ENCODE measurements at regions not wholly inside any gene's neighbourhood (a gene's known extent, or its start where the extent isn't known, plus 50 kb on each side); places are given as distances from the start of the nearest gene placed in this dataset.

DNA sequence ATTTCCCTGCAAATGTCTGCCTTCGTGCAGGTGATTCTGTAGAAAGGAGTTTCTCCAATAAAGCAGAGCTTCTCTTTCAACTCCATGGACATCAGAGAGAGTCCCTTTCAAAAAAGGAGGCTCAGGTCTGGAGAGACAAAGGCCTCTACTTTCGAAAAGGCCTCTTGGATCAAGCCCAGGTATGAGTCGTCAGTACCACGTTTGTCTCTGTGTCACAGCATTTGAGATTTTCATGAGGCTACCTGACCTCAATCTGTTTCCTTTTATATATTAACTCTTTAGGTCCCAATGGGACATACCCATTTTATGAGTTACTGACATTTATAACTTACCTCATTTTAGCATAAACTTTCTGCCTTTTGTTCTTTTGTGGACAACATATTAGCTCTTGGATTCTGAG, 290.8 kb downstream of the RPAP3 start:
- TF ChIP-seq, protein P1, sequence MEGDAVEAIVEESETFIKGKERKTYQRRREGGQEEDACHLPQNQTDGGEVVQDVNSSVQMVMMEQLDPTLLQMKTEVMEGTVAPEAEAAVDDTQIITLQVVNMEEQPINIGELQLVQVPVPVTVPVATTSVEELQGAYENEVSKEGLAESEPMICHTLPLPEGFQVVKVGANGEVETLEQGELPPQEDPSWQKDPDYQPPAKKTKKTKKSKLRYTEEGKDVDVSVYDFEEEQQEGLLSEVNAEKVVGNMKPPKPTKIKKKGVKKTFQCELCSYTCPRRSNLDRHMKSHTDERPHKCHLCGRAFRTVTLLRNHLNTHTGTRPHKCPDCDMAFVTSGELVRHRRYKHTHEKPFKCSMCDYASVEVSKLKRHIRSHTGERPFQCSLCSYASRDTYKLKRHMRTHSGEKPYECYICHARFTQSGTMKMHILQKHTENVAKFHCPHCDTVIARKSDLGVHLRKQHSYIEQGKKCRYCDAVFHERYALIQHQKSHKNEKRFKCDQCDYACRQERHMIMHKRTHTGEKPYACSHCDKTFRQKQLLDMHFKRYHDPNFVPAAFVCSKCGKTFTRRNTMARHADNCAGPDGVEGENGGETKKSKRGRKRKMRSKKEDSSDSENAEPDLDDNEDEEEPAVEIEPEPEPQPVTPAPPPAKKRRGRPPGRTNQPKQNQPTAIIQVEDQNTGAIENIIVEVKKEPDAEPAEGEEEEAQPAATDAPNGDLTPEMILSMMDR (IDR thresholded peaks at IDR 0.05) = no peak
- no peak for TF ChIP-seq ZFX (IDR thresholded peaks at IDR 0.05; ENCODE audit: borderline replicate concordance)
